ENCODE measurements at regions not wholly inside any gene's neighbourhood (a gene's known extent, or its start where the extent isn't known, plus 50 kb on each side); places are given as distances from the start of the nearest gene placed in this dataset.

DNA sequence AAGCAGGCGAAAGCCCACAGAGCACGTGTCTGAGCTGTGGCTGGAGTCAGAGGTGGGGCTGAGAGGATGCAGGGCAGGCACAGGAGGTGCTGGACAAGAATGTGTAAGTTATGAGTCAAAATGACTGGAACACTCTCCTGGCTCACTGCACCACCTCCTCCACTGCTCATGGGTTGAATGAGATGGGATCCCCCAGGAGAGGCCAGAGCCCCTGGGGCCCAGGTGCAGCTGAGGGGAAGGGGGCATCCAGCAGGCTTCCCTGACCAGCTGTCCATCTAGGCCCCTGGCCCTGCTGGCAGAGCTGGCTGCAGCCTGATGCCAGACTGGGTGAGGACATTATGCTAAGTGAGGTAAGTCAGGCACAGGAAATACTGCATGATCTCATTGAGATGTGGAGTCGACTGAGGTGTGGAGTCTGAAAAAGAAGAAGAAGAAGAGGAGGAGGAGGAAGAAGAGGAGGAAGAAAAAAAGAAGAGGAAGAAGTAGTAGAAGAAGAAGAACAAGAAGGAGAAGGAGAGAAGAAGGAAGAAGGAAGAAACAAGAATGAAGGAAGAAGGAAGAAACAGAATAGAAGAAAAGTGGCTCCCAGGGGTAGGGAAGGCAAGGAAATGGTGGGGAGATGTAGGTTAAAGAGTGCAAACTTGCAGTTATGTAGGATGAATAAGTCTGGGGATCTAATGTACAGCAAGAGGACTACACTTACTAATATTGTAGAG, 747.4 kb downstream of the UQCRFS1 start:
- TF ChIP-seq, protein P1, sequence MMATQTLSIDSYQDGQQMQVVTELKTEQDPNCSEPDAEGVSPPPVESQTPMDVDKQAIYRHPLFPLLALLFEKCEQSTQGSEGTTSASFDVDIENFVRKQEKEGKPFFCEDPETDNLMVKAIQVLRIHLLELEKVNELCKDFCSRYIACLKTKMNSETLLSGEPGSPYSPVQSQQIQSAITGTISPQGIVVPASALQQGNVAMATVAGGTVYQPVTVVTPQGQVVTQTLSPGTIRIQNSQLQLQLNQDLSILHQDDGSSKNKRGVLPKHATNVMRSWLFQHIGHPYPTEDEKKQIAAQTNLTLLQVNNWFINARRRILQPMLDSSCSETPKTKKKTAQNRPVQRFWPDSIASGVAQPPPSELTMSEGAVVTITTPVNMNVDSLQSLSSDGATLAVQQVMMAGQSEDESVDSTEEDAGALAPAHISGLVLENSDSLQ (IDR thresholded peaks at IDR 0.05), result no peak
- no peak for TF ChIP-seq SP1 (IDR thresholded peaks at IDR 0.05)
- TF ChIP-seq BHLHE40 (IDR thresholded peaks at IDR 0.05; ENCODE audit: borderline replicate concordance), result no peak
- no peak for TF ChIP-seq FOXA1 (IDR thresholded peaks at IDR 0.05)
